GM19397 (cell line): ENCODE measurements at regions not wholly inside any gene's neighbourhood (a gene's known extent, or its start where the extent isn't known, plus 50 kb on each side); places are given as distances from the start of the nearest gene placed in this dataset.
"Not testable (repeated sequence)": the region's sequence is repeated elsewhere in the genome, so short reads cannot be mapped to it uniquely, and the experiment has no call there.

Experiments used
- ATAC-seq: cut with Tn5 transposase; IDR thresholded peaks from one replicate; pipeline ENCODE4 v1.9.1; 2021; ENCODE audit warnings: mild to moderate bottlenecking, moderate library complexity; ENCODE audit not compliant: unreplicated experiment

- ATAC-seq: not testable (repeated sequence)
Observed at GRCh38 chr15:20309966-20310365, 231.6 kb downstream of the GOLGA6L6 start.

GRCh38 chr15:20309395-20309794 is 232.2 kb downstream of the GOLGA6L6 start:
- not testable (repeated sequence) for ATAC-seq

- not testable (repeated sequence) for ATAC-seq
Observed at GRCh38 chr15:20308027-20308690, 233.4 kb downstream of the GOLGA6L6 start.

- not testable (repeated sequence) for ATAC-seq
Observed at GRCh38 chr15:20307137-20307536, 234.5 kb downstream of the GOLGA6L6 start.

- ATAC-seq: not testable (repeated sequence)
Observed at GRCh38 chr15:20306497-20307106, 235.0 kb downstream of the GOLGA6L6 start.

GRCh38 chr15:20305912-20306311 is 235.7 kb downstream of the GOLGA6L6 start:
- ATAC-seq: not testable (repeated sequence)

- ATAC-seq: not testable (repeated sequence)
Observed at GRCh38 chr15:20305015-20305465, 236.6 kb downstream of the GOLGA6L6 start.

GRCh38 chr15:20304282-20305014 is 237.2 kb downstream of the GOLGA6L6 start:
- not testable (repeated sequence) for ATAC-seq

GRCh38 chr15:20303248-20304171 is 238.1 kb downstream of the GOLGA6L6 start:
- not testable (repeated sequence) for ATAC-seq

GRCh38 chr15:20302141-20303069 is 239.2 kb downstream of the GOLGA6L6 start:
- ATAC-seq: not testable (repeated sequence)

GRCh38 chr15:20301471-20302081 is 240.0 kb downstream of the GOLGA6L6 start:
- ATAC-seq: not testable (repeated sequence)

GRCh38 chr15:20301041-20301390 is 240.6 kb downstream of the GOLGA6L6 start:
- not testable (repeated sequence) for ATAC-seq

- ATAC-seq: not testable (repeated sequence)
Observed at GRCh38 chr15:20300351-20301040, 241.1 kb downstream of the GOLGA6L6 start.

GRCh38 chr15:20297603-20298123 is 243.9 kb downstream of the GOLGA6L6 start:
- ATAC-seq: not testable (repeated sequence)

GRCh38 chr15:20296261-20296660 is 245.3 kb downstream of the GOLGA6L6 start:
- not testable (repeated sequence) for ATAC-seq

- ATAC-seq: no peak
Observed at GRCh38 chr15:20295238-20295811, 246.3 kb downstream of the GOLGA6L6 start.

- ATAC-seq: no peak
Observed at GRCh38 chr15:20294651-20295237, 246.9 kb downstream of the GOLGA6L6 start.
